OCI-M2 (cell line): ENCODE measurements at regions not wholly inside any gene's neighbourhood (a gene's known extent, or its start where the extent isn't known, plus 50 kb on each side); places are given as distances from the start of the nearest gene placed in this dataset.

Experiments
- DNase-seq: peaks from one replicate; lab custom pipeline; 2025; ENCODE audit not compliant: unreplicated experiment; lab: John Stamatoyannopoulos, UW

GRCh38 chr1:106883208-106883607 lies 173.3 kb upstream of the PRMT6 start:
- no peak for DNase-seq

- DNase-seq = no peak
These were observed 167.4 kb upstream of the PRMT6 start for GRCh38 chr1:106889059-106889458.

DNA sequence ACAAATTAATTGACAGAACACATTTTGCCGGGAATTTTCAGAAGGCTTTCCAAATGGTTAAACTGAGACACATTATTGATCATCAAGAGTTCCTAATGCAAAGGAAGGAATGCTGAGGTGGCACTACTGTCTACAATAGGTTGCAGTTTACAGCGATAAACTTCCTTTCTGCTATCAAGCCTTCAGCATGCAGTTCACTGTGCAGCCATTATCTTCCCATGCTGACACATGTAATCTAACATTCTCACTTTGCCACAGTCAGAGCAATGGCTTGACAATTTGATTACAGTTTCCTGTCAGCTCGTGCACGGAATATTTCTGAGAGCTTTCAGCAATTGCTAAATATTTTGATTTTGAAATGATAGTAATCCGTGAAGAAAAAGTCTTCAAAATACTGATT lies 166.9 kb upstream of the PRMT6 start:
- DNase-seq = no peak

- DNase-seq = no peak
These were observed 158.5 kb upstream of the PRMT6 start for GRCh38 chr1:106897976-106898375.

DNA sequence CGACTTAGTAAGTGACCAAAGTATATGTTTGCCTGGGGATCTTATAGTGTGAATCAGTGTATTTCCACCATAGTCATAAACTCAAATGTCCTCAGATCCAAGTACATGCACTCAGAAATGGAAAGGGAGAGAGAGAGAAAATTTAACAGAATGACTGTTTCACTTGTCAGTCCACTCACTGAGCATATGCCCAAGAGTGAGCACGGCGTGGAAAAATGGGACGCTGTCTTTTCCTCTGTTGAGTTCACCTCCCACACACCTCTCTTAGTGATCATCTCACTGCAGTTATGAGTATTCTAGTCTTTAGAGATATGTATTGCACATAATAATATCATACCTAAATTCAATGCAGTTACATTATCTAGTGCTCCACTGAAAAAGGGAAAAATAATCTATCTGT lies 156.8 kb upstream of the PRMT6 start:
- no peak for DNase-seq

DNA sequence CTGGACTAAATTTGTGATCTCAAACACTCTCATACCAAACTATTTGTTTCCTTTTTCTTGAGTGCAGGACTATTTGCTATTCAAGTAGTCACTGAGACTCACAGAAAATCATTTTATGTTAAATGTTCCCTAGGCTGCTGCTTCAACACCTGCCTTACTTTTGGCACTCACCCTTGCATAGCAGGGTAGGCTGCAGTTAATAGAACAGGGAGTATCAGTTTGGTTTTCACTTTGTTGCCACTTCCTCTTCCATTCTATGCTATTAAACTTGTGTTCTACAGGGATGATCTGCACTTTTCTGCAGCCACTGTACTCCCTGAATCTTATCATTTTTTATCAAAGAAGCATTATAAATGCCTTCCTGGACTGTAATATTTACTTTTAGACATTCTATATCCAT lies 148.7 kb upstream of the PRMT6 start:
- no peak for DNase-seq

DNA sequence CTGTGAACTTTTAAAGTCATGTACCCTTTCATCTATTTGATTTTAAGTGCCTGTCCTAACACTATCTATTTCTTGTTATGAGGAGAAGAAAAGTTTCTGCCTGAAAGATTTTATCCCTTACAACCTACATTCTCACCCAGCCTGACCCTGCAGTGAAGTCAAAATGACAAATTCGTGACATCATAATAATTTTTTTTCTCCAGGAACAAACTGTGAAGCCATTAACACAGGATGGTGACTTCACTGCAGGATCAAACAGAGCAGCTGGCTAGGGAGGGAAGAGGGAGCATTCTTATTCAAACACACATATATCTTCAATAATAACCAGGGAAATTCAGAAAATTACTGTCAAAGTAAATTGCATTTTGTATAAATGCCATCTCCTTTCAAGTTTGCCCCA lies 147.8 kb upstream of the PRMT6 start:
- DNase-seq = no peak

DNA sequence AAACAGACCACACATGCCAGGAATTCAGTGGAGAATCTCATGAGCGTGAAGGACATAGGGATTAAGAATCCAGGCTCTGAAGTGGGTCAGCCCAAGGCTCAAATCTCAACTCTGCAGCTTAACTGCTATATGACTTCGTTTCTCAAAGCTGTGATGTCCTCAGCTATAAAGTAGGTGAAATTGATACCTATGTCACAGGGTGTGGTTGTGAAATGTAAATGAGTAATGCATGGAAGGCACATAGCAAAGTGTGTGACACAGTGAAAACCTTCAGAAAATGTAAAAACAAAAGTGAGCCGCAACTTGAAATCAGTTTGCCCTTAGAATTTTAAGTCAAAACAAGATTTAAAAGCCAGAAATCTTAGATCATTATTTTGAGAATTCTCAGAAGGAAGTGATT lies 145.7 kb upstream of the PRMT6 start:
- no peak for DNase-seq

GRCh38 chr1:106912131-106912530 lies 144.3 kb upstream of the PRMT6 start:
- DNase-seq = no peak

GRCh38 chr1:106921186-106921585 lies 135.3 kb upstream of the PRMT6 start:
- no peak for DNase-seq

GRCh38 chr1:106924360-106924759 lies 132.1 kb upstream of the PRMT6 start:
- no peak for DNase-seq

DNA sequence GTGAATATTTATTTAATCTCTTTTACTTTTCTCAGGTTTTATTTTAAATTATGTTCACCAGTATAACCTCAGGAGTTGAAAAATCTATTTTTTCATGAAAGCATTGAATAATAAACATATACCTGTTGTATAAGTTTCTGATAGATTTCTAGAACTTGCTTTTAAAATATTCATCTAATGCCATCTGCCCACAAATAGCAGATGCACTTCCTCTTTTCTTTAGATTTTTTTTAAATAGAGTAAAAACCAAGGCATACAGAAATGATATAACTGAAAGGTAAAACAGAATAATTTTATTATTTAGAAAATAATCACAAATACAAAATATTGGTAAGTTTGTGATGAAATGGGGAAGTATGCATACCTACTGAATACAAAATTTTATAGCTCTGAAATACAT lies 130.7 kb upstream of the PRMT6 start:
- no peak for DNase-seq

DNA sequence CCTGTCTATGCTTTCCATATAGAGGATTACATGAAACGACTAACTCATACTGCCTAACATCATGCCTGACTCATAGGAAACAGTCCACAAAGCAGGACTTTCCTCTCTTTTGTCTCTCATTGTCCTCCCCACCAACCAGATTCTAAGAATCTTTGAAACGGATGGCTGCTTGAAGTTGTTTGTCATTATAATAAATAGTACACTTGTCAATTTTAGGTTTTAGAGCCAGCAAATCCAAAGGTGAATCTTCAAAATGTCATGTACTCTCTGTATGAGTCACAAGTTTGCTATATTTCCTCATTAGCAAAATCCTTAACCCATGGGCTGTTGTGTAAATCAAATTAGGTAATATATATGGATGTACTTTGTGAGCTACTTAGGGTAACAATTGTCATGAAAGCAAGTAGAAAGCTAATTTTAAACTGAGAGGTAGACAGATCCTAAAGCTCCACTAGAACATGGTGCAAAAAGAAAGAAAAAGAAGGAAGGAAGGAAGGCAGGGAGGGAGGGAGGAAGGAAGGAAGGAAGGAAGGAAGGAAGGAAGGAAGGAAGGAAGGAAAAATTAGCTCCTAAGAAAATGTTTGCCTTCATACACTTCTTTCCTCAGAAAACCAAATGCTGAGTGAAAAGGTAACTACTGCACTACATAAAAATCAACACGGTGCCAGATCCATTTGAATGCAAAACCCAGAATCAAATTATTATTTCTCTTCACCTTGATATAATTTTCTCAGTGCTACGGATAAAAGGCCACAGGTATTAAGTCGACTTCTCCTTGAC lies 129.5 kb upstream of the PRMT6 start:
- no peak for DNase-seq

DNA sequence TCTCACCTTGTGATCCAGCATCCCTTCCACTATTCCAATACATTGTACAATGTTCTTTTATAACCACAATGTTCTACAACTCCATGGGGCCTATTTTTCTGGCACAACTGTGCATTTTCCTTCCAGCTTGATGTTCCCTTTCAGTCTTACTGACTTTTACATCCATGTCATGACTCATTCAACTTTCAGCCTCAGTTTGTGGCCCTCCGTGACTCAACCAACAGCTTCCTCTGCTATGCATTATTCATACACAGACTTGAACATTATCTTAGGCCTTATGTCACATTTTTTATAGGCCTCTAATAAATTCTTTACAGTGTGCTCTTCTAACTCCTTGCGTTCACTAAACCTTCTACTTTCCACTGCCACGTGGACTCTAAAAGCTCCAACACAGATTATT lies 119.4 kb upstream of the PRMT6 start:
- no peak for DNase-seq

DNA sequence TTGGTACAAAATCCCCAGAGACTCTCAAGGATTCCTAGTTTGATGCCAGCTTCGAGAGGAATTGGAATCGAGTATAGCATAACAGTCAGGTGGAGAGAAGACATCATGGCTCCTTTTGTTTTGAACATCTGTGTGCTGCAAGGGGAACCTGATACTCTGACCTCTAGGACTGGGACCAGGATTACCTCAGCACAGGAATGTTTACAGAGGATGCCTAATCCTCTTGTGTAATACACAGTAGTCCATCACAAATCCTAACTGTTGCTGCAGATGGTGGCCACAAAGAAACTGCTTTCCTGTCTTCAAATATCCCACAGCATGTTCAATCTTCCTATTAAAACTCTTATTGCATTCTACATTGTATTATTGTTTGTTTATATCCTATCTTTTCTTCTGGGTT lies 111.8 kb upstream of the PRMT6 start:
- DNase-seq = no peak

DNA sequence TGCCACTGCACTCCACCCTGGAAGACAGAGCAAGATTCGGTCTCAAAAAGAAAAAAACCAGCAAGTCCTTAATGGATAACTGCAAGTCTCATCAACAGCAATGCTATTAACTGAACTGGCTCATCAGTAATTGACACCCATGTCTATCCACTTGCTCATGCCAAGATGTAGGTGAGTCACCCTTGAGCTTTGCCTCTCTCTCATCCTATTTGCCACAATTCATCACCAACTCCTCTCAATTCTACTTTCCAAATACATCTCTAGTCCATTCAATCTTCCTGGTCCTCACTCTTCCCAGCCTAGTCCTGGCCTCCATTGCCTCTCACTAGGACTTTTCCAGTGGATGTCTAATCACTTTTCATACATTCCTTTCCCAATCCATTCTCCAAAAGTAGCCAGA lies 103.7 kb upstream of the PRMT6 start:
- no peak for DNase-seq

- DNase-seq = no peak
These were observed 101.7 kb upstream of the PRMT6 start for GRCh38 chr1:106954661-106955229.

- DNase-seq = no peak
These were observed 99.8 kb upstream of the PRMT6 start for GRCh38 chr1:106956721-106957120.

DNA sequence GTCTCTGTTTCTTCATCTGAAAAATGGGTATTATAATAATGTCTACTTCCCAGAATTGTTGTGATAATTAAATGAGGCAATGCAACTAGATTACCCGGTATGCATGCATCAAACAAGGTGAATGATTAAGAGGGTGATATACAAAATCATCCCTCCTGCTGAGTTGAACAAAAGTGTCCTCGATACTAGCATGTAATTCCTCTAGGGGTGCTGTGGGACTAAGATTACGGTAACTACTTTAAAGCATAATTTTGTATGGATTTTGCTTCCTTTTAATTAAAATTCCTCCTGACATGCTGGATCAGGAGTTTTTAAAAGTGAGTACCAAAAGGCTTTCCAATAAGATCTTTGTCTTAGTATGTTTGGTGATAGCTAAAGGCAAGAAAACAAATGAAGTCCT lies 98.7 kb upstream of the PRMT6 start:
- no peak for DNase-seq

GRCh38 chr1:106960412-106960811 lies 96.1 kb upstream of the PRMT6 start:
- DNase-seq = no peak

DNA sequence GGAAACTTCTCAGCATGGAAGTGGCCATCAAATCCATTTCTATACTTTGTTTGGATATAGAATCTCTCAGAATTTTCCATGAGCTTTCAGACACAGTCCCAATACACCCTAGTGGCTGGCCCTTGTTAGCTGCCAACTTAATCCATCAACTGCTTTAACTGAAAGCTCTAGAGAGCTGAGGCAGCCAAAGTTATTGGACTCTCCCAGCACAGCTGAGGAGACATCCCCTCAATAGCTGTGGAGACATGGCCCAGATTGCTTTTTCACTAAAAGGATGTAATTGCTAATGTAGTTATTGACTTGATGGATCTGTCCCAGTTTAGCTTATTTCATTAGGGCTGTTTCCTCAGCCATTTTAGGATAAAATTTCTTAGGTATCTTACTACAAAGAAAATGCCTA lies 94.8 kb upstream of the PRMT6 start:
- DNase-seq = no peak

DNA sequence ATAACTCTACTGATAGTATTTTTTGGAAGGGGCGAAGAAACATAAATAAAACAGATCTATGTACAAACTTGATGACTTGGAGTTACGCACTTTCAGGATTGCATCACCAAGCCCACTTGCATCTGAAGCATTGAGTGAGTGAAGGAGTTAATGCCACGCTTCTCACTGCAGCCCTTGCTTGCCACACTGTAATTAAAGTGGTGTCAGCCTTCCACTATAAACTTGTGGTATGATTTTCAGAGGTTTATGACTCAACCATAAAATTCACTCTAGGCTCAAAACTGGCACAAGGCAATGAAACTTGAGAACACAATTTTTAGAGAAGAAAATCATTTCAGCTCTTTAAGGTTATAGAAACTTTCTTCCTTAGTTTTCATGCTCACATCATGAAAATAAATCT lies 93.9 kb upstream of the PRMT6 start:
- DNase-seq = no peak

GRCh38 chr1:106964495-106964894 lies 92.0 kb upstream of the PRMT6 start:
- no peak for DNase-seq
